ENCODE measurements at regions not wholly inside any gene's neighbourhood (a gene's known extent, or its start where the extent isn't known, plus 50 kb on each side); places are given as distances from the start of the nearest gene placed in this dataset.

GRCh38 chr9:13762209-13762608, 482.7 kb upstream of the MPDZ start:
- Histone ChIP-seq H3K36me3 (ENCODE audit: control insufficient read depth in 4 of 4, insufficient read depth in 3 of 4, low read depth in 1 of 4, low read length in 3 of 4) (no peaks in the 10 kb centered on the region), H3K4me1 (ENCODE audit: control insufficient read depth in 4 of 4, insufficient read depth in 4 of 4, low read length in 3 of 4) (no peaks in the 10 kb centered on the region), H3K9ac (ENCODE audit: low read depth in 1 of 2, low read length in 2 of 2) (no peak overlapping the region), H3K9me3 (ENCODE audit: control insufficient read depth in 4 of 4, low read length in 3 of 4) (peaks cover 0 to 3% (median under 1%) of the 10 kb centered on the region in 4 donors), H3K27ac (ENCODE audit: low read depth in 1 of 2, low read length in 2 of 2) (no peak overlapping the region), H3K4me3 (ENCODE audit: low read depth in 1 of 3, low read length in 3 of 3) (no peak overlapping the region), H3K27me3 (ENCODE audit: control insufficient read depth in 4 of 4, insufficient read depth in 4 of 4, low read length in 3 of 4) (no peaks in the 10 kb centered on the region)
- no peak for TF ChIP-seq FOXA1 (IDR thresholded peaks at IDR 0.05)
- TF ChIP-seq SP1 (IDR thresholded peaks at IDR 0.05): no peak
- no peak for TF ChIP-seq HNF4A (conservative IDR thresholded peaks at IDR 0.05)
- no peak for TF ChIP-seq TAF1 (conservative IDR thresholded peaks at IDR 0.05)
- TF ChIP-seq NR2F2 (IDR thresholded peaks at IDR 0.05): no peak
- no peak for TF ChIP-seq GABPA (IDR thresholded peaks at IDR 0.05 in 1 of 2, conservative IDR thresholded peaks at IDR 0.05 in 1 of 2)
- 85% methylated on average over 3 of the region's 3 CpGs for WGBS
- no peak for DNase-seq (ENCODE audit: low spot score)

GRCh38 chr9:13759551-13759950, 480.1 kb upstream of the MPDZ start:
- H3K36me3 ChIP-seq (ENCODE audit: control insufficient read depth in 4 of 4, insufficient read depth in 3 of 4, low read depth in 1 of 4, low read length in 3 of 4): no peaks in the 10 kb centered on the region
- peaks cover 0 to 3% (median under 1%) of the 10 kb centered on the region in 4 donors for H3K9me3 ChIP-seq (ENCODE audit: control insufficient read depth in 4 of 4, low read length in 3 of 4)
- 85% methylated on average over 3 of the region's 3 CpGs for WGBS
- H3K27ac ChIP-seq (ENCODE audit: low read depth in 1 of 2, low read length in 2 of 2): no peak overlapping the region
- no peak overlapping the region for H3K4me3 ChIP-seq (ENCODE audit: low read depth in 1 of 3, low read length in 3 of 3)
- H3K9ac ChIP-seq (ENCODE audit: low read depth in 1 of 2, low read length in 2 of 2): no peak overlapping the region
- TF ChIP-seq FOXA1 (IDR thresholded peaks at IDR 0.05) (no peak), CTCF (IDR thresholded peaks at IDR 0.05; ENCODE audit: low read depth, low read length, missing input control) (no peak), ATF3 (IDR thresholded peaks at IDR 0.05) (no peak), SP1 (IDR thresholded peaks at IDR 0.05) (no peak), ZBTB33 (IDR thresholded peaks at IDR 0.05) (no peak), FOXA2 (IDR thresholded peaks at IDR 0.05) (no peak), HNF4A (conservative IDR thresholded peaks at IDR 0.05) (no peak), HNF4G (IDR thresholded peaks at IDR 0.05) (no peak), EGR1 (IDR thresholded peaks at IDR 0.05; ENCODE audit: low read depth in 2 of 2) (no peak), YY1 (IDR thresholded peaks at IDR 0.05) (no peak), GABPA (IDR thresholded peaks at IDR 0.05 in 1 of 2, conservative IDR thresholded peaks at IDR 0.05 in 1 of 2) (no peak), RAD21 (IDR thresholded peaks at IDR 0.05) (no peak), RXRA (IDR thresholded peaks at IDR 0.05) (no peak)
- H3K4me1 ChIP-seq (ENCODE audit: control insufficient read depth in 4 of 4, insufficient read depth in 4 of 4, low read length in 3 of 4): no peaks in the 10 kb centered on the region
- no peaks in the 10 kb centered on the region for H3K27me3 ChIP-seq (ENCODE audit: control insufficient read depth in 4 of 4, insufficient read depth in 4 of 4, low read length in 3 of 4)
- no peak for DNase-seq (ENCODE audit: low spot score)

GRCh38 chr9:13758936-13759335, 479.4 kb upstream of the MPDZ start:
- Histone ChIP-seq H3K27ac (ENCODE audit: low read depth in 1 of 2, low read length in 2 of 2) (no peak overlapping the region), H3K4me3 (ENCODE audit: low read depth in 1 of 3, low read length in 3 of 3) (no peak overlapping the region), H3K27me3 (ENCODE audit: control insufficient read depth in 4 of 4, insufficient read depth in 4 of 4, low read length in 3 of 4) (no peaks in the 10 kb centered on the region), H3K9ac (ENCODE audit: low read depth in 1 of 2, low read length in 2 of 2) (no peak overlapping the region), H3K4me1 (ENCODE audit: control insufficient read depth in 4 of 4, insufficient read depth in 4 of 4, low read length in 3 of 4) (no peaks in the 10 kb centered on the region), H3K36me3 (ENCODE audit: control insufficient read depth in 4 of 4, insufficient read depth in 3 of 4, low read depth in 1 of 4, low read length in 3 of 4) (no peaks in the 10 kb centered on the region), H3K9me3 (ENCODE audit: control insufficient read depth in 4 of 4, low read length in 3 of 4) (peaks cover 0 to 3% (median under 1%) of the 10 kb centered on the region in 4 donors)
- no peak for DNase-seq (ENCODE audit: low spot score)
- WGBS: 75% methylated on average over 9 of the region's 9 CpGs
- TF ChIP-seq RAD21 (IDR thresholded peaks at IDR 0.05) (no peak), GABPA (IDR thresholded peaks at IDR 0.05 in 1 of 2, conservative IDR thresholded peaks at IDR 0.05 in 1 of 2) (no peak), YY1 (IDR thresholded peaks at IDR 0.05) (no peak), TAF1 (conservative IDR thresholded peaks at IDR 0.05) (no peak), FOXA2 (IDR thresholded peaks at IDR 0.05) (no peak), EGR1 (IDR thresholded peaks at IDR 0.05; ENCODE audit: low read depth in 2 of 2) (no peak)
